AG04450 (cell line): ENCODE measurements at regions not wholly inside any gene's neighbourhood (a gene's known extent, or its start where the extent isn't known, plus 50 kb on each side); places are given as distances from the start of the nearest gene placed in this dataset.
"Not testable (repeated sequence)": the region's sequence is repeated elsewhere in the genome, so short reads cannot be mapped to it uniquely, and the experiment has no call there.

Experiments used
- CTCF ChIA-PET: fragments of 300-600, 350-600 bp; formaldehyde crosslinking; extraction: SDS; loops from one replicate; lab custom pipeline; 2022; ENCODE audit warnings: antibody characterized with exemption, inconsistent platforms; lab: Charles Lee
- POLR2A ChIA-PET: fragments of 350-600 bp; formaldehyde crosslinking; extraction: SDS; loops from one replicate; lab custom pipeline; 2021; ENCODE audit warnings: antibody characterized with exemption, inconsistent platforms; lab: Yijun Ruan, JAX
- DNase-seq: peaks from one replicate; pipeline ENCODE4 v3.0.0-alpha.2; 2011; ENCODE audit warnings: low read depth, low spot score
- H3K27ac ChIP-seq: one replicate; pipeline ENCODE4 v1.5.1; 2012; ENCODE audit warnings: low read depth, low read length, control low read depth
- H3K27me3 ChIP-seq: one replicate; pipeline ENCODE4 v1.6.0; 2012; ENCODE audit warnings: low read length; ENCODE audit not compliant: control insufficient read depth, insufficient read depth
- H3K4me3 ChIP-seq: 2 replicates; pipeline ENCODE4 v1.5.1; 2011; ENCODE audit warnings: mild to moderate bottlenecking, low read depth, low read length, control low read depth
- H3K9me3 ChIP-seq: 2 replicates; pipeline ENCODE4 v1.5.1; 2012; ENCODE audit warnings: low read length; ENCODE audit not compliant: control insufficient read depth, insufficient read depth
- TF ChIP-seq, protein P1 (sequence below): IDR thresholded peaks from 2 replicates; pipeline ENCODE4 v1.5.1; 2011; ENCODE audit warnings: low read depth, low read length, control low read depth, inconsistent platforms

DNA sequence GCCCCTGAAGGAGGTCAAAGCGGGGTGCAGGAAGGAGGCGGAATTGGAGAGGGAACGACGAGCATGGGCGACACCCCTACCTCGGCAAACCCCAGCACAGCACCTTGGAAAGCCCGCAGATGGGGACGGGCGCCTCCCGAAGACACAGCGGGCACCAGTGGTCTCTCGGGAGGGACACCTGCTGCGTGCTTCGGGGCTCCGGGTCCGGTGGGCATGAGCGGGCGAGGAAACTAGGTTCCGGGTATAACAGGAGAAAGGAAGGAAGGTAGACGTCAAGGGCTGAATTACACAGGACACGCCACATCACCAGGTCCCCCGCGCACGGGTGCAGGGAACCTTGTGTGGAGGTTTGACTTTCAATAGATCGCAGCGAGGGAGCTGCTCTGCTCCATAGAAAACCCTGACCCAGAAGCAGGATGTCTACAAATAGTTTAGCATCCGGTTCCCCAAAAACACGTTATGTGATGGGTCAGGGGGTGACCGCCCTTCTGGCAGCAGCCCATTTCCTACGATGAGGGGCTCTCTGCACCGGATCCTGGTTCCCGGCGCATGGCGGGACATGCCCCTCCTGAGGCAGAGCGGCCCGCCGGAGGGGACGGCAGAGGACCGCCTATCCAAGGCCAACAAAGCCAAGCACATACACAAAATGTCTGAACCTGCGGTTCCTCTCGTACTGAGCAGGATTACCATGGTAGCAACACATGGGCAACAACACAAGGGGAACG, 196.9 kb downstream of the ALG10 start:
- no peak overlapping the region for H3K4me3 ChIP-seq
- peaks cover 53% of the 10 kb centered on the region for H3K9me3 ChIP-seq
- POLR2A ChIA-PET, result no interaction called here
- H3K27me3 ChIP-seq, result no peaks in the 10 kb centered on the region
- no peak overlapping the region for H3K27ac ChIP-seq
- CTCF ChIA-PET, result no interaction called here
- DNase-seq, result no peak
- TF ChIP-seq, protein P1, sequence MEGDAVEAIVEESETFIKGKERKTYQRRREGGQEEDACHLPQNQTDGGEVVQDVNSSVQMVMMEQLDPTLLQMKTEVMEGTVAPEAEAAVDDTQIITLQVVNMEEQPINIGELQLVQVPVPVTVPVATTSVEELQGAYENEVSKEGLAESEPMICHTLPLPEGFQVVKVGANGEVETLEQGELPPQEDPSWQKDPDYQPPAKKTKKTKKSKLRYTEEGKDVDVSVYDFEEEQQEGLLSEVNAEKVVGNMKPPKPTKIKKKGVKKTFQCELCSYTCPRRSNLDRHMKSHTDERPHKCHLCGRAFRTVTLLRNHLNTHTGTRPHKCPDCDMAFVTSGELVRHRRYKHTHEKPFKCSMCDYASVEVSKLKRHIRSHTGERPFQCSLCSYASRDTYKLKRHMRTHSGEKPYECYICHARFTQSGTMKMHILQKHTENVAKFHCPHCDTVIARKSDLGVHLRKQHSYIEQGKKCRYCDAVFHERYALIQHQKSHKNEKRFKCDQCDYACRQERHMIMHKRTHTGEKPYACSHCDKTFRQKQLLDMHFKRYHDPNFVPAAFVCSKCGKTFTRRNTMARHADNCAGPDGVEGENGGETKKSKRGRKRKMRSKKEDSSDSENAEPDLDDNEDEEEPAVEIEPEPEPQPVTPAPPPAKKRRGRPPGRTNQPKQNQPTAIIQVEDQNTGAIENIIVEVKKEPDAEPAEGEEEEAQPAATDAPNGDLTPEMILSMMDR, result no peak

DNA sequence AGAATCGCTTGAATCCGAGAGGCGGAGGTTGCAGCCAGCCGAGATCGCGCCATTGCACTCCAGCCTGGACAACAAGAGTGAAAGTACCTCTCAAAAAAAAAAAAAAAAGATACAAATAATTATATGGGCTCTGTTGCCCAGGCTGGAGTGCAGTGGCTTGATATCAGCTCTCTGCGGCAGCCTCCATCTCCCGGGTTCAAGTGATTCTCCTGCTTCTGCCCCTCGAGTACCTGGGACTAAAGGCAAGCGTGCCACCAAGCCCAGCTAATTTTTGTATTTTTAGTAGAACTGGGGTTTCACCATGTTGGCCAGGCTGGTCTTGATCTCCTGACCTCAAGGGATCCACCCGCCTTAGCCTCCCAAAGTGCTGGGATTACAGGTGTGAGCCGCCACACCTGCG, 197.8 kb downstream of the ALG10 start:
- not testable (repeated sequence) for H3K27ac ChIP-seq, H3K4me3 ChIP-seq

DNA sequence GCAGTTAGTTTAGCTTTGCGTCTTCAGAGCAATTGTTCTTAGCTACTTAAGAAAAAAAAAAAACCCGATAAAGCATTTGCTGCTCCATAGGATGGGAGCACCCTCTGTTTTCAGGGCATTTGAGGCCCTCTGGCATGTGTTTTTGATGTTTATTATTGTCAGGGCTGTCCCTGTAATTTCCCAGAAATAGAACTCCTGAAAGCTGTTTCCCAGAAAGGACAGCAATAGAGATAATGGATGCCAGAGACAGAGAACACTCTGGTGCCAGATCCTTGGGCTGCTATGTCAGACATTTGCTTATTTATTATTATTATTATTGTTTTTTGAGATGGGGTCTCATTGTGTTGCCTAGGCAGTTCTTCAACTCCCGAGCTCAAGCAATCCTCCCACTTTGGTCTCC, 201.3 kb downstream of the ALG10 start:
- H3K4me3 ChIP-seq, result no peak overlapping the region
- TF ChIP-seq, protein P1, result no peak
- peaks cover 33% of the 10 kb centered on the region for H3K9me3 ChIP-seq
- no peak for DNase-seq
- POLR2A ChIA-PET, result no interaction called here
- CTCF ChIA-PET, result no interaction called here
- H3K27ac ChIP-seq, result no peak overlapping the region
- no peaks in the 10 kb centered on the region for H3K27me3 ChIP-seq

More for the DNA sequence above, 197.8 kb downstream of the ALG10 start:
- H3K27me3 ChIP-seq, DNase-seq, POLR2A ChIA-PET: not testable (repeated sequence)
- peaks cover 51% of the 10 kb centered on the region for H3K9me3 ChIP-seq
- CTCF ChIA-PET, result interaction anchor here (0.7 kb wide), 1 partner anchor 25 kb away, joined by 3 read pairs; no protein-coding TSS in a partner anchor

DNA sequence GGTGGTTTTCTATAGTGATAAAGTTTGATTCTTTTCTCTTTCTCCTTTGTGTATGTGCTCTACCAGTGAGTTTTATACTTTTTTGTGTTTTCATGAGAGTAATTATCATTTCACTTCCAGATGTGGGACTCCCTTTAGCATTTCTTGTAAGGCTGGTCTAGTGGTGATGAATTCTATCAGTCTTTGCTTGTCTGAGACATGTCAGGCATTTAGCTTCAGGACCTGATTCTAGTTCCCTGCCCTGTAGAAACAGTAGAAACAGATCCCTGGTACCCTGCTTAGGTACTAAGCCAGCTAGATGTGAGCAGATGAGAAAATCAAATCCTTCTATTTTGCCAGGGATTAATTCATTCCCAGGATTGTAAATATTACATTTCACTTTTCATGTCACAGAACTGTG, 203.7 kb downstream of the ALG10 start:
- DNase-seq, H3K27me3 ChIP-seq, H3K4me3 ChIP-seq, POLR2A ChIA-PET, H3K27ac ChIP-seq, CTCF ChIA-PET: not testable (repeated sequence)
- H3K9me3 ChIP-seq, result peaks cover 28% of the 10 kb centered on the region

DNA sequence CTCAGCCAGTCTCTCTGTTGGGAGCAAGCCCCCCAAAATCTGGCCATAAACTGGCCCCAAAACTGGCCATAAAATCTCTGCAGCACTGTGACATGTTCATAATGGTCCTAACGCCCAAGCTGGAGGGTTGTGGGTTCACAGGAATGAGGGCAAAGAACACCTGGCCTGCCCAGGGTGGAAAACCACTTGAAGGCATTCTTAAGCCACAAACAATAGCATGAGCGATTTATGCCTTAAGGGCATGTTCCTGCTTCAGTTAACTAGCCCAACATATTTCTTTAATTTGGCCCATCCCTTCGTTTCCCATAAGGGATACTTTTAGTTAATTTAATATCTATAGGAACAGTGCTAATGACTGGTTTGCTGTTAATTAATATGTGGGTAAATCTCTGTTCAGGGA, 205.8 kb downstream of the ALG10 start:
- DNase-seq, H3K4me3 ChIP-seq, CTCF ChIA-PET, H3K27me3 ChIP-seq, H3K27ac ChIP-seq, POLR2A ChIA-PET: not testable (repeated sequence)
- H3K9me3 ChIP-seq, result peaks cover 24% of the 10 kb centered on the region

DNA sequence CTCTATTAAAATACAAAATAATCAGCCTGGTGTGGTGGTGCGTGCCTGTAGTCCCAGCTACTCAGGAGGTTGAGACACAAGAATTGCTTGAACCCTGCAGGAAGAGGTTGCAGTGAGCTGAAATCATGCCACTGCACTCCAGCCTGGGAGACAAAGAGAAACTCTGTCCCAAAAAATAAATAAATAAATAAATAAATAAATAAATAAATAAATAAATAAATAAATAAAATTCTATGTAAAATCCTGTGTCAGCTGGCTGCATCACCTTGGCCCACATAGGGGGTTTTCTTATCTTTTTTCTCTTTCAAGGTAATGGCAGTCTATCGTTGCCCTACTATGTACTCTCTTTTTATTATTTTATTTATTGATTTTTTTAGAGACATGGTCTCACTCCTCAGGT, 206.7 kb downstream of the ALG10 start:
- H3K27me3 ChIP-seq, DNase-seq, POLR2A ChIA-PET, CTCF ChIA-PET, H3K27ac ChIP-seq, H3K4me3 ChIP-seq: not testable (repeated sequence)
- H3K9me3 ChIP-seq, result peaks cover 25% of the 10 kb centered on the region

DNA sequence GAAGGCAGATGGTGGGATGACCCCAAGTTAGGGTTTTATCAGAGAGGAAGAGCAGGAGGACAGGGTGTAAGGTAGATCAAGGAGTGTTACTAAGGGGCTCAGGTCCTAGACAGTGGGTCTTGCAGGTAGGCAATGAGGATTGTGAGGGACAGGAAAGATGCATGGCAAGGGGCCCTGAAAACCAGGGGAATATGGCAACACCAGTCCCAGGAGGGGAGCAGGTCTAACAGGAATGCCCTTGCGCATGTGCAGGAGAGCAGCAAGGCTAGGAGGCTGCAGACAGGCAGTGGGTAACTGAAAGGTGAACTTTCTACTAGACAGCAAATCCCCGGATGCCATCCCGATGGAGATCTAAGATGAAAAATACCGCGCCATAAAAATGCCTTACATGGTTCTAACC, 211.3 kb downstream of the ALG10 start:
- Histone ChIP-seq H3K4me3 (no peak overlapping the region), H3K9me3 (peaks cover 30% of the 10 kb centered on the region), H3K27ac (no peak overlapping the region), H3K27me3 (no peaks in the 10 kb centered on the region)
- ChIA-PET CTCF (no interaction called here), POLR2A (no interaction called here)
- no peak for DNase-seq
- TF ChIP-seq, protein P1, result no peak
